Right lobe of liver (tissue), 6 donors: ENCODE measurements at regions not wholly inside any gene's neighbourhood (a gene's known extent, or its start where the extent isn't known, plus 50 kb on each side); places are given as distances from the start of the nearest gene placed in this dataset.

Experiments used
- ATAC-seq, 4 donors: fragments of 200-7000 bp; cut with Tn5 transposase; one replicate each; pipeline ENCODE4 v1.9.1; 2020; ENCODE audit warnings: mild to moderate bottlenecking in 4 of 4, moderate library complexity in 4 of 4
- DNase-seq, 3 donors: peaks; one replicate each; pipeline ENCODE4 v3.0.0-alpha.2; 2020
- H3K27ac ChIP-seq, 3 donors: fragments of 200-600 bp; one replicate each; pipeline ENCODE4 v1.8.0; 2022
- H3K27me3 ChIP-seq, 2 donors: fragments of 200-600 bp; one replicate each; pipeline ENCODE4 v1.8.0; 2022
- H3K36me3 ChIP-seq, 4 donors: fragments of 200-600 bp; sonication (generic) in 1 of 4; one replicate each; pipeline versions ENCODE4 v1.5.1 to v1.8.0; 2017 to 2022; ENCODE audit warnings: control low read depth in 1 of 4
- H3K4me1 ChIP-seq, 4 donors: fragments of 200-600 bp; sonication (generic) in 1 of 4; one replicate each; pipeline versions ENCODE4 v1.5.1 to v1.8.0; 2017 to 2022; ENCODE audit warnings: control low read depth in 1 of 4
- H3K4me3 ChIP-seq, 3 donors: fragments of 200-600 bp; one replicate each; pipeline ENCODE4 v1.8.0; 2022
- H3K9me3 ChIP-seq, 4 donors: fragments of 200-600 bp; sonication (generic) in 1 of 4; one replicate each; pipeline versions ENCODE4 v1.5.1 to v1.8.0; 2017 to 2022; ENCODE audit warnings: control low read depth in 1 of 4
- POLR2A ChIP-seq: fragments of 450-650 bp; IDR thresholded peaks from one replicate; pipeline ENCODE4 v1.6.1; 2017; ENCODE audit warnings: antibody characterized with exemption, mild to moderate bottlenecking
- WGBS: methylation state at CpG from one replicate; pipeline ENCODE4 v1.1.6; 2018; ENCODE audit warnings: low coverage, low lambda C conversion rate; ENCODE audit not compliant: insufficient coverage; ENCODE audit errors: missing lambda C conversion rate; 5-methylcytosine and 5-hydroxymethylcytosine counted together
- intact Hi-C, 2 donors: fragments of 100-400 bp; cut with DNase I; formaldehyde crosslinking; loops; one replicate each; pipeline versions ENCODE4 v1.11.2 to v1.14.1; 2022
- TF ChIP-seq, protein P1 (sequence below), 4 donors: fragments of 200-600 bp in 3 of 4; fragments of 450-650 bp in 1 of 4; IDR thresholded peaks; one replicate each; pipeline versions ENCODE4 v1.5.1 to v1.8.0; 2016 to 2022; ENCODE audit warnings: antibody characterized with exemption in 4 of 4, mild to moderate bottlenecking in 2 of 4
- donor health status: DM: no; HTN: yes; CAD: no.
- donor health status: DM: no; HTN: no; CAD: no.
- donor health status: DM: no; HTN: no; CAD: no.
- donor health status: DM: no; HTN: yes; CAD: no.
- donor health status: DM: no; HTN: yes; CAD: no.

- 83% methylated on average over 6 of the region's 6 CpGs for WGBS
- no peaks in the 10 kb centered on the region for H3K36me3 ChIP-seq
- no peak for TF ChIP-seq POLR2A
- TF ChIP-seq, protein P1, sequence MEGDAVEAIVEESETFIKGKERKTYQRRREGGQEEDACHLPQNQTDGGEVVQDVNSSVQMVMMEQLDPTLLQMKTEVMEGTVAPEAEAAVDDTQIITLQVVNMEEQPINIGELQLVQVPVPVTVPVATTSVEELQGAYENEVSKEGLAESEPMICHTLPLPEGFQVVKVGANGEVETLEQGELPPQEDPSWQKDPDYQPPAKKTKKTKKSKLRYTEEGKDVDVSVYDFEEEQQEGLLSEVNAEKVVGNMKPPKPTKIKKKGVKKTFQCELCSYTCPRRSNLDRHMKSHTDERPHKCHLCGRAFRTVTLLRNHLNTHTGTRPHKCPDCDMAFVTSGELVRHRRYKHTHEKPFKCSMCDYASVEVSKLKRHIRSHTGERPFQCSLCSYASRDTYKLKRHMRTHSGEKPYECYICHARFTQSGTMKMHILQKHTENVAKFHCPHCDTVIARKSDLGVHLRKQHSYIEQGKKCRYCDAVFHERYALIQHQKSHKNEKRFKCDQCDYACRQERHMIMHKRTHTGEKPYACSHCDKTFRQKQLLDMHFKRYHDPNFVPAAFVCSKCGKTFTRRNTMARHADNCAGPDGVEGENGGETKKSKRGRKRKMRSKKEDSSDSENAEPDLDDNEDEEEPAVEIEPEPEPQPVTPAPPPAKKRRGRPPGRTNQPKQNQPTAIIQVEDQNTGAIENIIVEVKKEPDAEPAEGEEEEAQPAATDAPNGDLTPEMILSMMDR (IDR thresholded peaks at IDR 0.05), result no peak
- H3K4me3 ChIP-seq, result no peak overlapping the region
- intact Hi-C loops, result no loop called here
- DNase-seq, result no peak
- ATAC-seq, result no peak
- no peak overlapping the region for H3K27ac ChIP-seq
- H3K9me3 ChIP-seq, result no peaks in the 10 kb centered on the region
- H3K4me1 ChIP-seq, result no peaks in the 10 kb centered on the region
- H3K27me3 ChIP-seq, result no peaks in the 10 kb centered on the region
Observed at GRCh38 chr12:29867823-29868222, 84.1 kb upstream of the TMTC1 start.

DNA sequence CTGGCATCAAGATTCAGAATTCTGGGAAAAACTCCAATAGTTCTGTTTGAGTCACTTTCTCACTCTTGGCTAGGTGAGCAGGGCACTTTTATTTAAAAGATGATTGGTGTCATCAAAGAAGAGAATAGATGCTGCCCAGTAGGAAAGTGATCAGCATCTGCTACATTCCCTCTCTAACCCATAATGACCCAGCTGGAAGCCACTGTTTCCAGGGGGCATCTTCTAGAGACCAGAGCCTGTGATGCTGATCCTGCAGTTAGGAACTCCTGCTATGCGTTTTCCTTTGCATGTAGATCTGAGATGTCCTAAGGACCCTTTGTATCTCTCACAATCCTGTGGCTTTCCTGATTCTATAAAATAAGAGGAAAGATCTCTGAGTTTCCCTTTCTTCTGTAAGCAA lies 79.9 kb upstream of the TMTC1 start:
- Histone ChIP-seq H3K27me3 (no peaks in the 10 kb centered on the region), H3K4me1 (no peaks in the 10 kb centered on the region), H3K4me3 (no peak overlapping the region), H3K9me3 (no peaks in the 10 kb centered on the region), H3K27ac (no peak overlapping the region), H3K36me3 (no peaks in the 10 kb centered on the region)
- TF ChIP-seq POLR2A, result no peak
- TF ChIP-seq, protein P1 (IDR thresholded peaks at IDR 0.05), result no peak
- WGBS, result 43% methylated on average over 1 of the region's 1 CpG
- intact Hi-C loops, result no loop called here
- no peak for ATAC-seq
- DNase-seq, result no peak

GRCh38 chr12:29858270-29858786 lies 74.6 kb upstream of the TMTC1 start:
- DNase-seq, result no peak
- TF ChIP-seq POLR2A, result no peak
- TF ChIP-seq, protein P1 (IDR thresholded peaks at IDR 0.05), result no peak

GRCh38 chr12:29847246-29847645 lies 63.5 kb upstream of the TMTC1 start:
- TF ChIP-seq, protein P1 (IDR thresholded peaks at IDR 0.05), result no peak
- TF ChIP-seq POLR2A, result no peak
- Histone ChIP-seq H3K27me3 (no peaks in the 10 kb centered on the region), H3K4me3 (no peak overlapping the region), H3K4me1 (no peaks in the 10 kb centered on the region), H3K27ac (no peak overlapping the region), H3K36me3 (no peaks in the 10 kb centered on the region), H3K9me3 (no peaks in the 10 kb centered on the region)
- WGBS, result 65% methylated on average over 2 of the region's 2 CpGs
- intact Hi-C loops, result no loop called here
- no peak for DNase-seq
- no peak for ATAC-seq

More at GRCh38 chr12:29858270-29858786, 74.6 kb upstream of the TMTC1 start:
- no peaks in the 10 kb centered on the region for H3K36me3 ChIP-seq
- intact Hi-C loops, result no loop called here
- H3K27me3 ChIP-seq, result no peaks in the 10 kb centered on the region
- H3K27ac ChIP-seq, result no peak overlapping the region
- ATAC-seq, result no peak
- H3K4me3 ChIP-seq, result no peak overlapping the region
- no peaks in the 10 kb centered on the region for H3K4me1 ChIP-seq
- H3K9me3 ChIP-seq, result no peaks in the 10 kb centered on the region
- WGBS, result 54% methylated on average over 2 of the region's 2 CpGs

- WGBS, result 27% methylated on average over 2 of the region's 2 CpGs
- no peak for ATAC-seq
- Histone ChIP-seq H3K27me3 (no peaks in the 10 kb centered on the region), H3K4me3 (no peak overlapping the region), H3K27ac (no peak overlapping the region), H3K36me3 (no peaks in the 10 kb centered on the region), H3K4me1 (no peaks in the 10 kb centered on the region), H3K9me3 (no peaks in the 10 kb centered on the region)
- no peak for DNase-seq
- TF ChIP-seq, protein P1 (IDR thresholded peaks at IDR 0.05), result no peak
- TF ChIP-seq POLR2A, result no peak
- intact Hi-C loops, result no loop called here
Observed at GRCh38 chr12:29844667-29845066, 60.9 kb upstream of the TMTC1 start.
